ENCODE measurements at regions not wholly inside any gene's neighbourhood (a gene's known extent, or its start where the extent isn't known, plus 50 kb on each side); places are given as distances from the start of the nearest gene placed in this dataset.

GRCh38 chr3:174342171-174342570 is 517.0 kb upstream of the NAALADL2 start:
- TF ChIP-seq CTCF (IDR thresholded peaks at IDR 0.05) (no peak), POLR2A (IDR thresholded peaks at IDR 0.05) (no peak)
